ENCODE measurements at regions not wholly inside any gene's neighbourhood (a gene's known extent, or its start where the extent isn't known, plus 50 kb on each side); places are given as distances from the start of the nearest gene placed in this dataset.

GRCh38 chr9:69955536-69956355 lies 87.9 kb upstream of the MAMDC2 start:
- DNase-seq (ENCODE audit: low read depth), result no peak

DNA sequence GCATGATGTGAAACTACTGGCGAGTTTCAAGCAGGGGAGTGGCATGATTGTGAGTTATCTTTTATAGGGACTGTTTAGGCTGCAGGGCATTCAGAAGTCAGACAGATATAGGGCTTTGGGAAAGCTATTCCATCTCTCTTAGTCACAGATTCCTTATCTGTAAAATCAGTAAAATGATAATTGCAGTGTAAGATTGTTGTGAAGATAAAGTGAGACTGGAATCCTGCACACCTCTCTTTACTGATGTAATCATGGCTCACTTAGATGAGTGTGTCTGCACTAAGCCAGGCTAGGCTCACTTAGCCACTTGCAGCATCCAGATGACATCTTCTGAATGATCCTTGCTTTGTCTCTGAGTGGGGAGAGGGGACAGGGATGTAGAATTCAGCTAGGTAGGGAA lies 81.8 kb upstream of the MAMDC2 start:
- DNase-seq (ENCODE audit: low read depth), result no peak

GRCh38 chr9:69963803-69964202 lies 79.8 kb upstream of the MAMDC2 start:
- no peak for DNase-seq (ENCODE audit: low read depth)

GRCh38 chr9:69964446-69964845 lies 79.2 kb upstream of the MAMDC2 start:
- DNase-seq (ENCODE audit: low read depth), result no peak

DNA sequence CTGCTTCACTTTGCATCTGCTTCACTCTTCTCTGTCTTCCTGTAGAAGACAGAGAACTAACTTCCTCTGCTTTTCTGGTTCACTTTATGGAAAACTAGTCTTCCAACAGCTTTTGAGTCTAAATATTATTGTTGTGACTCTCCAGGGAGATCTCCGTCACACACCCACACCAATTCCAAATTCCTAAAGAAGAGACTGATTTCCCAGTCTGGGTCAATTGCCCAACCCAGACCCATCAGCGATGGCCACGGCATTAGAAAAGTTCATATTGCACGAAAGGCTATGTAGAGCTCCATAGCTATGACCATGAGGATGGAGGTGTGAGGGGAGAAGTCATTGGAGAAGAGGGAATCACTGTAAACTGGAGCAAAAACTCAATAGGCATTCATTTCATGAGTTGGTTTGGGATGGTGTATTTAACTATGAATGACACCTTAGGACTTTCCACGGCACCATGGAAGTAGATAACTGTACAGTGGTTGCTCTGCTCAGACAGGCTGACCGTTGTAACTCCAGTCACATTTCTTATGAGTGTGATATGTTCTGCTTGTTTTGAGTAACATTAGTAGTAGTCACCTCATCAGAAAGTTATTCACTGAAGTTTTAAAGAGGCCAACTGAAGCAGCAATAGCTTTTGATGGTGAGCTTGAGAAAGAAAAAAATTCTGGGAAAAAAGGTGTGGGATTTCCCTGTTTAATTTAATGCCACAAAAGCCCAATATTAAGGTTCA lies 78.1 kb upstream of the MAMDC2 start:
- no peak for DNase-seq (ENCODE audit: low read depth)

DNA sequence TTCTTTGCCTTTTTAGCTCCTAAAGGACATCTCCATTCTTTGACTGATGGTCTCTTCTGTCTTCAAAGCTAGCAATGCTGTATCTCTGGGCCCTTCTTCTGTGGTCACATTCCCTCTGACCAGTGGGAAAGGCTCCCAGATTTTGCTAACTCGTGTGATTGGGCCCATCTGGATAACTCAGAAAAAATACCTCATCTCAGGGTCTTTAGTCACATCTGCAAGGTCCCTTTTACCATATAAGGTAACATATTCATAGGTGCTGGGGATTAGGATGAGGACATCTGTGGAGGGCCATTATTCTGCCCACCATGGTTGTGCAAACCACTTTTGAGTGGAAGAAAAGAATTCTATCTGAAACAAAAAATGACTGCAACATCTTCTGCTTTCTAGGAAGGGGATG lies 76.3 kb upstream of the MAMDC2 start:
- DNase-seq (ENCODE audit: low read depth), result no peak

DNA sequence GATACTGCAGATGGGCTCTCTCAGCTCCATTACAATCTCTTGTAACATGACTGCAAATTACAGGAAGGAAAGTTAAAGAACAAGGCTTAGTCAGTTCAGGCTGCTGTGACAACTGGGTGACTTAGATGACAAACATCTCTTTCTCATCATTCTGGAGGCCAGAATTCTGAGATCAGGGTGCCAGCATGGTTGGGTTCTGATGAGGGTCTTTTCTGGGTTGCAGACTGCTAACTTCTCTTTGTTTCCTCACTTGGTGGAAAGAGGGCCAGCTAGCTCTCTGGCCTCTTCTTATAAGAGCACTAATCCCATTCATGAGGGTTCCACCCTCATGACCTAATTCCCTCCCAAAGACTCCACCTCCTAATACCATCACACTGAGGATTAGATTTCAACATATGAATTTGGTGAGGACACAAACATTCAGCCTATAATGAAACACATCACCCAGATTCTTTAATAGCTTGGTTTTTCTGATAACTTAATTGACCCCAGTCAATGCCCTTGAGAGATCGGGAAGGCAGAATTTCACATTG lies 73.6 kb upstream of the MAMDC2 start:
- no peak for DNase-seq (ENCODE audit: low read depth)

GRCh38 chr9:69971643-69972449 lies 71.8 kb upstream of the MAMDC2 start:
- DNase-seq (ENCODE audit: low read depth), result peak; percentile 5

DNA sequence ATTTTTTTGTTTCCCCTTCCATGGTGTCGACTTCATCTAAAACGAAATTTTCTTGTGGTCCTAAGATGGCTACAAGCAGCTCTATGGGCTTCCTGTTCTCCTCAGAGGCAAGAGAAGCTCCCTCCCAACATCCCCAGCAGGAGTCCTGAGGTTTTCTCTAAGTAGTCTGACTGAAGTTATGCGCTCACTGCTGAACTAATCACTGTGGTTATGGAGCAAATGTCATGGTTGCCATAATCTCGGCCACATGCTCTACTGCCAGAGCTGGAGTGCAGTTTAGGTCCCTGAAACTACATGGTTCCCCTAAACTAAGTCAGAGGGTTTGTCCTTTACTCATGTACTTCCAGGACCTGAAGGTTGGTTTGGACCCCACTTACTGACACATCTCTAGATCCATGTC lies 68.0 kb upstream of the MAMDC2 start:
- no peak for DNase-seq (ENCODE audit: low read depth)

GRCh38 chr9:69976152-69976551 lies 67.5 kb upstream of the MAMDC2 start:
- no peak for DNase-seq (ENCODE audit: low read depth)

GRCh38 chr9:69980041-69980440 lies 63.6 kb upstream of the MAMDC2 start:
- DNase-seq (ENCODE audit: low read depth), result no peak

- no peak for DNase-seq (ENCODE audit: low read depth)
These were observed 63.1 kb upstream of the MAMDC2 start for GRCh38 chr9:69980591-69980990.

DNA sequence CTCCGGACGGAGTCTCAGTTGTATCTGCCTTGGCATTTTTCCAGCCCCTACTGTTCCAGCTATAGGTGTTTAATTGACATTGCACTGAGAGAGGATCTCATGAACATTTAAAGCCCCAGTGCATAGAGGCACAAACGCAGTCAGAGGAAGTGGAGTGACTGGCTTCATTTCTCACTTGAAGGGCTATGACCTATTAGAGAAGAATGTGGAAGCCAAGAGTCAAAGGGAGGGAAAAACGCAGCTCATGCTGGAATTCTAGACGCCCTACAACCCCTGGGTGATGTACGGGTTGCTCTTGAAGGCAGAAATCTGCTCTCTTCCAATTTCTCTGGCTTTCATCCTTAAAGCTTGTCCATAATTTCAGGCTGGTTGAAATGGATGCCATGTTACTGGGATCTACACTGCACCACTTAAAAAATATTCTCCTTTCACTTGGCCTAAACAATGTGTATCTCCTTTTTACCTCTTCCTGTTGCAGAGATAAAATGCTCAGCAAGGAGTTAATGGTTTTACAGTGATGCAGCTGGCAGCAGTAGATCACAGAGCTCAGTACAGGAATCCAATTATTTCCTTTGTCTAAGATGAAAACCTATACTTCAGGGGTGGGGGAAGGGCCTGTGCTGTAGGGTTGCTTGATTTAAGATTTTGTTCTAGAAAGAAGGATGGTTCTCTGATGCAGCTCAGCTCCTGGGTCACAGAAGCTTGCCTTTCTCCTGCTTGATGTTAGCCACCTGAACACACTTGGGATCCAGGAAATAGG lies 61.8 kb upstream of the MAMDC2 start:
- DNase-seq (ENCODE audit: low read depth), result no peak

GRCh38 chr9:69984831-69985230 lies 58.8 kb upstream of the MAMDC2 start:
- DNase-seq (ENCODE audit: low read depth), result no peak

GRCh38 chr9:69985971-69986370 lies 57.7 kb upstream of the MAMDC2 start:
- no peak for DNase-seq (ENCODE audit: low read depth)

GRCh38 chr9:69986970-69987369 lies 56.7 kb upstream of the MAMDC2 start:
- no peak for DNase-seq (ENCODE audit: low read depth)

GRCh38 chr9:69987457-69987856 lies 56.2 kb upstream of the MAMDC2 start:
- DNase-seq (ENCODE audit: low read depth), result no peak

DNA sequence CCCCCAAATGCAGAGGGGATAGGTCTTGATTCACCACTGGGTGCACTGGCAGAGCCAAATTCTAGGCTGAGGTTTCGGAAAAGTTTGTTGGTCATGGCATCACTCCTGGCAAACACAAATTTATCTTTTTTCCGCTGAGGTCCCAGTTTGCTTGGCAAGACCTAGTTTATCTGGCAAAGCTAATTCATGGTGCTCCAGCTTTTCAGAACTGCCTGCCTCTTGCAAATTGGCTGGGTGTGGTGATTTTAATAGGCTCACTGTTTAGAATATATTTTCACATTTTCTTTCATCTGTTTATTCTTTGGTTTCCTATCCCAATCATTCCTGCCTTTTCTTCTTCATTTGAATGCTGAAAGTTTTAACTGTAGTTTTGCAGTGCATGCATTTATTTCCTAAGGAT lies 50.5 kb upstream of the MAMDC2 start:
- DNase-seq (ENCODE audit: low read depth), result no peak

All from CMK (cell line).